Ovary (tissue), 7 donors: ENCODE measurements at regions not wholly inside any gene's neighbourhood (a gene's known extent, or its start where the extent isn't known, plus 50 kb on each side); places are given as distances from the start of the nearest gene placed in this dataset.

Experiments used
- DNase-seq, 5 donors: peaks; one replicate each; pipeline ENCODE4 v3.0.0-alpha.2; 2019 to 2020
- H3K27ac ChIP-seq, 2 donors: fragments of 200-600 bp; one replicate each; pipeline versions ENCODE4 v1.5.1 to v1.8.0; 2019 to 2022
- H3K27me3 ChIP-seq: fragments of 200-600 bp; one replicate; pipeline ENCODE4 v1.8.0; 2022
- H3K36me3 ChIP-seq: fragments of 200-600 bp; sonication (generic); one replicate; pipeline ENCODE4 v1.5.1; 2019
- H3K4me1 ChIP-seq: one replicate; pipeline ENCODE4 v1.8.1; 2013; ENCODE audit warnings: mild to moderate bottlenecking, moderate library complexity; ENCODE audit not compliant: insufficient read depth
- H3K4me3 ChIP-seq: fragments of 200-600 bp; sonication (generic); one replicate; pipeline ENCODE4 v1.5.1; 2017
- H3K9me3 ChIP-seq, 2 donors: fragments of 200-600 bp in 1 of 2; sonication (generic) in 1 of 2; one replicate each; pipeline versions ENCODE4 v1.5.1 to v1.8.1; 2013 to 2019; ENCODE audit warnings: mild to moderate bottlenecking in 1 of 2, moderate library complexity in 1 of 2
- CTCF ChIP-seq, 3 donors: fragments of 450-650 bp in 2 of 3; fragments of 200-600 bp in 1 of 3; IDR thresholded peaks; one replicate each; pipeline versions ENCODE4 v1.5.1 to v1.8.0; 2016 to 2022; ENCODE audit warnings: antibody characterized with exemption in 3 of 3, mild to moderate bottlenecking in 1 of 3
- EP300 ChIP-seq: sonication (generic); formaldehyde crosslinking; IDR thresholded peaks from one replicate; pipeline ENCODE4 v1.6.1; 2017; ENCODE audit warnings: antibody characterized with exemption
- POLR2A ChIP-seq: fragments of 450-650 bp; IDR thresholded peaks from one replicate; pipeline ENCODE4 v1.6.1; 2017; ENCODE audit warnings: antibody characterized with exemption, mild to moderate bottlenecking, moderate library complexity
- WGBS, 3 donors: extraction: QIAGEN DNeasy Blood & Tissue Kit in 1 of 3; methylation state at CpG; one replicate each; pipeline versions ENCODE4 v1.1.5 to v1.1.7; 2013 to 2017; 5-methylcytosine and 5-hydroxymethylcytosine counted together
- intact Hi-C, 4 donors: fragments of 100-400 bp; cut with DNase I; formaldehyde crosslinking; loops; one replicate each; pipeline versions ENCODE4 v1.11.0 to v1.15.1; 2022 to 2023
- donor health status: DM: no; HTN: no; CAD: no; lungs with moderate emphysema.
- donor health status: DM: no; HTN: no; CAD: no.
- donor health status: Bipolar disorder and iron deficiency.
- donor health status: DM: no; HTN: no; CAD: no.
- donor health status: DM: yes; HTN: yes; CAD: no.

GRCh38 chr11:41781441-41781840, 322.0 kb upstream of the LRRC4C start:
- TF ChIP-seq POLR2A (no peak), CTCF (IDR thresholded peaks at IDR 0.05) (no peak), EP300 (no peak)
- WGBS, 3 donors = 73 to 83% (median 77%) methylated on average over 2 of the region's 2 CpGs
- H3K36me3 ChIP-seq = no peaks in the 10 kb centered on the region
- no peaks in the 10 kb centered on the region for H3K27me3 ChIP-seq
- H3K4me3 ChIP-seq = no peak overlapping the region
- H3K4me1 ChIP-seq = no peaks in the 10 kb centered on the region
- intact Hi-C loops = no loop called here
- DNase-seq = no peak
- H3K27ac ChIP-seq = no peak overlapping the region
- no peaks in the 10 kb centered on the region for H3K9me3 ChIP-seq

DNA sequence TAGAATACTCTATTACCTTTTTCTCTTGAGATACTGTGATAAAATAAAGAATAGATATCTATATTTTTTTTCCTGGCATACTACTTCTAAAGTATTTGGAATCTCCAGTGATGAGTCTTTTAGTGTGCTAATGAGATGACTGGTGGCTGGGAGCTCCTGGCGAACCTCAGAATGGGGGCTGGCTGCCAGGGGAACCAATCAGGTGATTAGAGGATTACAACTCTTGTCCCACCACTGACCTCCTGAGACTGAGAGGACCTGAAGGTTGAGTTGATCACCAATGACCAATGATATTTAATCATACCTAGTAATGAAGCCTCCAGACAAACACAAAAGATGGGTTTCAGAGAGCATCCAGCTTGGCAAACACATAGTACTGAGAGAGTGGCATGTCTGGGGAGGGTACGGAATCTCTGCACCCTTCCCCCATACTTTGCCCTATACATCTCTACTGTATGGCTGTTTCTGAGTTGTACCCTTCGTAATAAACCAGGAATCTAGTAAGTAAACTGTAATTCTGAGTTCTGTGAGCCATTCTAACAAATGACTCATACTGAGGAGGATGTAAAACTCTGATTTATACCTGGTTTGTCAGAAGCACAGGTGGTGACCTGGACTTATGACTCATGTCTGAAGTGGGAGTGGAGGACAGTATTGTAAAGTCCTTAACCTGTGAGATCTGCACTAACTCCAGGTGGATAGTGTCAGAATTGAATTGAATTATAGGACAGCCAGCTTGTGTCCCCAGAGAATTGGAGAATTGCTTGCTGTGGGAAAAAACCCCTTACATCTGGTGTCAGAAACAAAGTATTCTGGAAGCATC, 325.3 kb upstream of the LRRC4C start:
- Histone ChIP-seq H3K9me3 (no peaks in the 10 kb centered on the region), H3K4me1 (no peaks in the 10 kb centered on the region), H3K4me3 (no peak overlapping the region), H3K27ac (no peak overlapping the region), H3K36me3 (no peaks in the 10 kb centered on the region), H3K27me3 (no peaks in the 10 kb centered on the region)
- intact Hi-C loops = no loop called here
- DNase-seq = no peak
- TF ChIP-seq CTCF (IDR thresholded peaks at IDR 0.05) = no peak
- no peak for TF ChIP-seq POLR2A
- no peak for TF ChIP-seq EP300
- 78 to 87% (median 85%) methylated on average over 3 of the region's 3 CpGs for whole genome bisulfite sequencing, 3 donors

DNA sequence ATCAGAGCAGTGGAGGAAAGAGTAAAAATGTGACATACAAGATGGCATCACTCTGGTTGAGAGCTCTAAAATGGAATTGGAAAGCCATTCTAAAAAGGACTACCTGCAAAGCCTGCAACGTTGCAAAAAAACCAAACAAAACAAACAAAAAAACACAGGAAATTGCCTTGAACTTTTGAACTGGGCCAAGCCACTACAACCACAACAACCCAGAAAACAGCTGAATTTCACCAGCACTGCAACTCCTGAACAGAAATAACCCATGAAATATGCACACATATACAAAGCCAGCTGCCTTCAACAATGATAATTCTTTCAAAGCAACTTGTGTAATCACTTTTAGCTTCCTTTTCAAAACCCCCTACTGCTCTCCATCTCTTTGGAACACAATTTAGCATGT, 326.6 kb upstream of the LRRC4C start:
- intact Hi-C loops = no loop called here
- Histone ChIP-seq H3K4me1 (no peaks in the 10 kb centered on the region), H3K27me3 (no peaks in the 10 kb centered on the region), H3K36me3 (no peaks in the 10 kb centered on the region), H3K27ac (no peak overlapping the region), H3K4me3 (no peak overlapping the region), H3K9me3 (no peaks in the 10 kb centered on the region)
- TF ChIP-seq EP300 = no peak
- no peak for TF ChIP-seq CTCF (IDR thresholded peaks at IDR 0.05)
- no peak for TF ChIP-seq POLR2A
- no peak for DNase-seq
- 0 to 3% (median 3%) methylated on average over 1 of the region's 1 CpG for WGBS, 3 donors

- TF ChIP-seq CTCF (IDR thresholded peaks at IDR 0.05) (no peak), POLR2A (no peak), EP300 (no peak)
- Histone ChIP-seq H3K27ac (no peak overlapping the region), H3K4me1 (no peaks in the 10 kb centered on the region), H3K4me3 (no peak overlapping the region), H3K9me3 (no peaks in the 10 kb centered on the region), H3K36me3 (no peaks in the 10 kb centered on the region), H3K27me3 (no peaks in the 10 kb centered on the region)
- 96 to 97% (median 96%) methylated on average over 20 to 23 of the region's 23 CpGs for WGBS, 3 donors
- intact Hi-C loops = no loop called here
- DNase-seq = no peak
Measured at GRCh38 chr11:41788177-41788576, 328.7 kb upstream of the LRRC4C start.
